Neuronal stem cell (in vitro differentiated cells): ENCODE measurements at regions not wholly inside any gene's neighbourhood (a gene's known extent, or its start where the extent isn't known, plus 50 kb on each side); places are given as distances from the start of the nearest gene placed in this dataset.

ENCODE experiments used
- DNase-seq: peaks from one replicate; pipeline ENCODE4 v3.0.0-alpha.2; 2013; ENCODE audit warnings: low spot score
- H2AFZ ChIP-seq: one replicate; pipeline ENCODE4 v1.6.1; 2013; ENCODE audit warnings: mild to moderate bottlenecking, low read length, inconsistent platforms
- H2AK5ac ChIP-seq: 2 replicates; pipeline ENCODE4 v1.6.1; 2013; ENCODE audit warnings: low read depth, mild to moderate bottlenecking, inconsistent platforms, low read length, moderate library complexity, mixed read lengths
- H2BK120ac ChIP-seq: 2 replicates; pipeline ENCODE4 v1.6.1; 2013; ENCODE audit warnings: low read depth, mild to moderate bottlenecking, inconsistent platforms, low read length, moderate library complexity, mixed read lengths
- H2BK12ac ChIP-seq: one replicate; pipeline ENCODE4 v1.6.1; 2013; ENCODE audit warnings: low read length, inconsistent platforms
- H2BK15ac ChIP-seq: 2 replicates; pipeline ENCODE4 v1.6.1; 2013; ENCODE audit warnings: mild to moderate bottlenecking, low read length, inconsistent platforms, mixed read lengths
- H2BK5ac ChIP-seq: one replicate; pipeline ENCODE4 v1.6.1; 2013; ENCODE audit warnings: inconsistent platforms, mild to moderate bottlenecking, low read length, moderate library complexity
- H3K14ac ChIP-seq: one replicate; pipeline ENCODE4 v1.6.1; 2013; ENCODE audit warnings: low read length, inconsistent platforms
- H3K18ac ChIP-seq: 2 replicates; pipeline ENCODE4 v1.6.1; 2013; ENCODE audit warnings: low read length, inconsistent platforms
- H3K23ac ChIP-seq: 2 replicates; pipeline ENCODE4 v1.6.1; 2013; ENCODE audit warnings: low read depth, mild to moderate bottlenecking, mixed read lengths, low read length, inconsistent platforms; ENCODE audit not compliant: poor library complexity
- H3K27ac ChIP-seq: replicated peaks from 3 replicates; pipeline ENCODE4 v1.5.1; 2013; ENCODE audit warnings: low read length, inconsistent platforms
- H3K27me3 ChIP-seq, 3 experiments: 2 replicates each; pipeline ENCODE4 v1.6.1; 2013; ENCODE audit warnings: low read length in 3 of 3, mild to moderate bottlenecking in 2 of 3, inconsistent platforms in 1 of 3, low read depth in 1 of 3, mixed read lengths in 1 of 3, moderate library complexity in 1 of 3; ENCODE audit not compliant: control insufficient read depth in 3 of 3, insufficient read depth in 3 of 3
- H3K36me3 ChIP-seq, 2 donors: replicated peaks in 1 of 2; 2 replicates each; pipeline ENCODE4 v1.6.1; 2013; ENCODE audit warnings: low read length in 2 of 2; ENCODE audit not compliant: control insufficient read depth in 2 of 2, insufficient read depth in 2 of 2
- H3K4ac ChIP-seq: 2 replicates; pipeline ENCODE4 v1.6.1; 2013; ENCODE audit warnings: inconsistent platforms, mild to moderate bottlenecking, low read length, moderate library complexity
- H3K4me1 ChIP-seq, 2 donors: 1 replicate in 1 of 2; 2 replicates in 1 of 2; pipeline ENCODE4 v1.6.1; 2013; ENCODE audit warnings: low read length in 2 of 2, low read depth in 1 of 2; ENCODE audit not compliant: control insufficient read depth in 2 of 2, insufficient read depth in 1 of 2
- H3K4me2 ChIP-seq: one replicate; pipeline ENCODE4 v1.6.1; 2013; ENCODE audit warnings: mild to moderate bottlenecking, low read length, inconsistent platforms; ENCODE audit not compliant: insufficient read depth, poor library complexity, severe bottlenecking
- H3K4me3 ChIP-seq, 2 donors: 2 replicates each; pipeline ENCODE4 v1.5.1; 2013; ENCODE audit warnings: low read length in 2 of 2, mild to moderate bottlenecking in 2 of 2, inconsistent platforms in 1 of 2, moderate library complexity in 1 of 2
- H3K79me1 ChIP-seq: one replicate; pipeline ENCODE4 v1.6.1; 2013; ENCODE audit warnings: low read depth, mild to moderate bottlenecking, inconsistent platforms, low read length, moderate library complexity
- H3K9ac ChIP-seq: one replicate; pipeline ENCODE4 v1.6.1; 2013; ENCODE audit warnings: mild to moderate bottlenecking, low read depth, low read length, inconsistent platforms; ENCODE audit not compliant: poor library complexity
- H3K9me3 ChIP-seq, 2 donors: replicated peaks in 1 of 2; 2 replicates each; pipeline versions ENCODE3 to v1.6.1; 2013; ENCODE audit warnings: low read length in 2 of 2, mild to moderate bottlenecking in 2 of 2, inconsistent platforms in 1 of 2, low read depth in 1 of 2, mixed read lengths in 1 of 2, moderate library complexity in 1 of 2; ENCODE audit not compliant: control insufficient read depth in 2 of 2, insufficient read depth in 1 of 2
- H4K8ac ChIP-seq: one replicate; pipeline ENCODE4 v1.6.1; 2013; ENCODE audit warnings: low read depth, mild to moderate bottlenecking, inconsistent platforms, low read length, moderate library complexity
- H4K91ac ChIP-seq: one replicate; pipeline ENCODE4 v1.6.1; 2013; ENCODE audit warnings: low read length, low read depth, mild to moderate bottlenecking, inconsistent platforms; ENCODE audit not compliant: poor library complexity
- WGBS, 2 donors: extraction: QIAGEN DNeasy Blood & Tissue Kit; methylation state at CpG; one replicate each; pipeline ENCODE4 v1.1.7; 2013; ENCODE audit warnings: missing lambda C conversion rate in 2 of 2, mixed read lengths in 1 of 2; ENCODE audit not compliant: insufficient read length in 2 of 2, insufficient replicate concordance in 1 of 2; ENCODE audit errors: extremely low coverage in 2 of 2; 5-methylcytosine and 5-hydroxymethylcytosine counted together

- no peak overlapping the region for H2BK120ac ChIP-seq
Measured at GRCh38 chr5:163612358-163613149, 107.1 kb downstream of the MAT2B start.

GRCh38 chr5:163613150-163613442 lies 107.7 kb downstream of the MAT2B start:
- no peak overlapping the region for H2AFZ ChIP-seq
- H3K27me3 ChIP-seq: no peaks in the 10 kb centered on the region
- DNase-seq: no peak
- WGBS, 2 donors: no CpG with 5 or more reads among the region's 4 CpGs
- no peak overlapping the region for H2BK120ac ChIP-seq
- H3K4me1 ChIP-seq: no peaks in the 10 kb centered on the region
- no peak overlapping the region for H3K18ac ChIP-seq
- no peak overlapping the region for H3K4me3 ChIP-seq
- no peak overlapping the region for H3K23ac ChIP-seq
- H3K36me3 ChIP-seq: no peaks in the 10 kb centered on the region
- no peak overlapping the region for H4K8ac ChIP-seq
- H2BK5ac ChIP-seq: no peak overlapping the region
- no peak overlapping the region for H3K14ac ChIP-seq
- no peak overlapping the region for H2BK12ac ChIP-seq
- no peak overlapping the region for H2BK15ac ChIP-seq
- no peaks in the 10 kb centered on the region for H3K79me1 ChIP-seq
- H4K91ac ChIP-seq: no peak overlapping the region
- no peak overlapping the region for H3K27ac ChIP-seq
- H3K4ac ChIP-seq: no peak overlapping the region
- no peaks in the 10 kb centered on the region for H3K9me3 ChIP-seq
- no peak overlapping the region for H3K4me2 ChIP-seq
- no peak overlapping the region for H2AK5ac ChIP-seq
- no peak overlapping the region for H3K9ac ChIP-seq

More at GRCh38 chr5:163612358-163613149, 107.1 kb downstream of the MAT2B start:
- H4K8ac ChIP-seq: no peak overlapping the region
- no peak overlapping the region for H2AK5ac ChIP-seq
- H3K27me3 ChIP-seq: no peaks in the 10 kb centered on the region
- H3K4me1 ChIP-seq: no peaks in the 10 kb centered on the region
- H3K4ac ChIP-seq: no peak overlapping the region
- no peak overlapping the region for H3K4me2 ChIP-seq
- DNase-seq: no peak
- H3K9ac ChIP-seq: no peak overlapping the region
- no peak overlapping the region for H3K14ac ChIP-seq
- no peak overlapping the region for H3K4me3 ChIP-seq
- WGBS, 2 donors: no CpG with 5 or more reads among the region's 8 CpGs
- no peak overlapping the region for H2BK5ac ChIP-seq
- H2AFZ ChIP-seq: no peak overlapping the region
- no peak overlapping the region for H2BK12ac ChIP-seq
- no peaks in the 10 kb centered on the region for H3K36me3 ChIP-seq
- no peak overlapping the region for H3K27ac ChIP-seq
- H2BK15ac ChIP-seq: no peak overlapping the region
- no peak overlapping the region for H3K23ac ChIP-seq
- H4K91ac ChIP-seq: no peak overlapping the region
- H3K18ac ChIP-seq: no peak overlapping the region
- H3K9me3 ChIP-seq: no peaks in the 10 kb centered on the region
- no peaks in the 10 kb centered on the region for H3K79me1 ChIP-seq

DNA sequence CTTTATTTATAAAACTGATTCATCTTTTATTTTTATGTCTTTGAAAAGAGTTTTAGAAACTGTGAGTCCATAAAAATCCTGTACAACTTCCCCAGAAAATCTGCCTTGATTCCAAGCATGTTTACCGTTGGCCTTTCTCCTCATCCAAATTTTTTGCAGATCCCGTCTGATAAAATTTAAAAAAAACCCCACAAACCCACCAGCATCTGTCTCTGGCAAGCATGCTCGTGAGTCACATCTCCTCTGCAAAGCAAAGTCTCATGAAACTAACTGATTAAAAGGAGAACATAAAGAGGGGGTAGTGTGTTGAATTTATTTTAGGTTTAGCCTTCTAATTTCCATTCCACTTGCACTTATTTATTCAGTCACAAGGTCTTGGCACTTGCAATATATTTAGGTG lies 109.4 kb downstream of the MAT2B start:
- Histone ChIP-seq H3K36me3 (no peaks in the 10 kb centered on the region), H2AFZ (no peak overlapping the region), H2BK120ac (no peak overlapping the region), H4K8ac (no peak overlapping the region), H3K18ac (no peak overlapping the region), H3K14ac (no peak overlapping the region), H2BK12ac (no peak overlapping the region), H2BK15ac (no peak overlapping the region), H3K9ac (no peak overlapping the region), H2BK5ac (no peak overlapping the region), H3K27ac (no peak overlapping the region), H3K23ac (no peak overlapping the region), H3K4me3 (no peak overlapping the region), H4K91ac (no peak overlapping the region), H2AK5ac (no peak overlapping the region), H3K79me1 (no peaks in the 10 kb centered on the region), H3K4me1 (no peaks in the 10 kb centered on the region), H3K9me3 (no peaks in the 10 kb centered on the region), H3K27me3 (no peaks in the 10 kb centered on the region), H3K4me2 (no peak overlapping the region), H3K4ac (no peak overlapping the region)
- no CpG with 5 or more reads among the region's 3 CpGs for WGBS, 2 donors
- DNase-seq: no peak

DNA sequence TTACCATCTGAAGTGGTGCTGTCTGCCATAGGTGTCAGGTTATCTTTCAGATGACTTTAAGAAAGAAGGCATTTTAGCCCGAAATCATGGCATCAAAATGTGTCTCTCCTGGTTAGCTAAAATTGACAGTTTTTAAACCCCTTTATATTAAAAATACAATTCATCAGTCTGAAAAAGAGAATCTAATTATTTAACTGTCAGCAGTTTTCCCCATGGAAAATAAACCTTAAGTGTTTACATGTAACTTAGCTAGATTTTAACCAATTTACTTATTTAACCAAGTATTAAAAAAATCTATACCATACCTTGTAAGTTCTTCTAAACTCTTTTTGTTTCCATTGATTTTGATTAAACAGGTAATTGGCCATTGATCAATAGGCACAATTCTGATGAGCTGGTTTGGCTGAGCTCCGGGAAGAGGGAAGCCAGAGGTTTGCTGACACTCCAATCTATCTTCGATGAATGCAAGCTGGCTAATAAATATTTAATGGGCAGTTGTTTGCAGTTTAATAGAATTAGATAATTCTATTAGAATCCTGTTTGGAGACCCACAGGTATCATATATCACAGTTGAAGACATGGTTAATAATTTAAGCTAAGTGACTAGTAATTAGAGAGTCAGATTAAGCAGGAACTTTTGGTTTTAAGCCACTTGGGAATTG lies 114.0 kb downstream of the MAT2B start:
- H3K14ac ChIP-seq: no peak overlapping the region

More for the DNA sequence above, 114.0 kb downstream of the MAT2B start:
- Histone ChIP-seq H4K91ac (no peak overlapping the region), H2BK12ac (no peak overlapping the region), H2BK120ac (no peak overlapping the region), H4K8ac (no peak overlapping the region), H3K4me2 (no peak overlapping the region), H3K4ac (no peak overlapping the region), H2AK5ac (no peak overlapping the region), H3K23ac (no peak overlapping the region), H3K4me1 (no peaks in the 10 kb centered on the region), H3K9me3 (no peaks in the 10 kb centered on the region), H3K4me3 (no peak overlapping the region), H2AFZ (no peak overlapping the region), H3K9ac (no peak overlapping the region), H3K18ac (no peak overlapping the region), H3K27me3 (no peaks in the 10 kb centered on the region), H2BK15ac (no peak overlapping the region), H3K36me3 (no peaks in the 10 kb centered on the region), H2BK5ac (no peak overlapping the region), H3K27ac (no peak overlapping the region), H3K79me1 (no peaks in the 10 kb centered on the region)
- DNase-seq: no peak
- no CpG with 5 or more reads among the region's 3 CpGs for WGBS, 2 donors
